AG04450 (cell line): ENCODE measurements at regions not wholly inside any gene's neighbourhood (a gene's known extent, or its start where the extent isn't known, plus 50 kb on each side); places are given as distances from the start of the nearest gene placed in this dataset.
A peak's percentile ranks its signal among the peaks of the same experiment; 100 is the strongest.

ENCODE experiments used
- CTCF ChIA-PET: fragments of 300-600, 350-600 bp; formaldehyde crosslinking; extraction: SDS; loops from one replicate; lab custom pipeline; 2022; ENCODE audit warnings: antibody characterized with exemption, inconsistent platforms; lab: Charles Lee
- POLR2A ChIA-PET: fragments of 350-600 bp; formaldehyde crosslinking; extraction: SDS; loops from one replicate; lab custom pipeline; 2021; ENCODE audit warnings: antibody characterized with exemption, inconsistent platforms; lab: Yijun Ruan, JAX
- DNase-seq: peaks from one replicate; pipeline ENCODE4 v3.0.0-alpha.2; 2011; ENCODE audit warnings: low read depth, low spot score
- H3K27ac ChIP-seq: one replicate; pipeline ENCODE4 v1.5.1; 2012; ENCODE audit warnings: low read depth, low read length, control low read depth
- H3K27me3 ChIP-seq: one replicate; pipeline ENCODE4 v1.6.0; 2012; ENCODE audit warnings: low read length; ENCODE audit not compliant: control insufficient read depth, insufficient read depth
- H3K4me3 ChIP-seq: 2 replicates; pipeline ENCODE4 v1.5.1; 2011; ENCODE audit warnings: mild to moderate bottlenecking, low read depth, low read length, control low read depth
- H3K9me3 ChIP-seq: 2 replicates; pipeline ENCODE4 v1.5.1; 2012; ENCODE audit warnings: low read length; ENCODE audit not compliant: control insufficient read depth, insufficient read depth
- CTCF ChIP-seq: IDR thresholded peaks from 2 replicates; pipeline ENCODE4 v1.5.1; 2011; ENCODE audit warnings: low read depth, low read length, control low read depth, inconsistent platforms

- POLR2A ChIA-PET: no interaction called here
- no peak overlapping the region for H3K27ac ChIP-seq
Measured at GRCh38 chr2:217167531-217167930, 307.7 kb upstream of the TNP1 start.

GRCh38 chr2:217166241-217166850 is 306.5 kb upstream of the TNP1 start:
- ChIA-PET POLR2A (interaction anchor here (0.7 to 1.3 kb wide), 4 partner anchors 344 to 484 kb away, joined by 3 to 8 read pairs (median 3); partner anchors contain the start of gene IGFBP5), CTCF (interaction anchor here (0.6 to 2.1 kb wide), 46 partner anchors 8 to 590 kb away, joined by 3 to 43 read pairs (median 4); partner anchors contain the start of gene IGFBP5)
- no peak for DNase-seq
- Histone ChIP-seq H3K4me3 (no peak overlapping the region), H3K27ac (no peak overlapping the region), H3K9me3 (no peaks in the 10 kb centered on the region; the same call in 1 of the 2 replicates), H3K27me3 (no peaks in the 10 kb centered on the region)
- TF ChIP-seq CTCF: peak; percentile 68

More at GRCh38 chr2:217167531-217167930, 307.7 kb upstream of the TNP1 start:
- no peak overlapping the region for H3K4me3 ChIP-seq
- TF ChIP-seq CTCF: no peak
- CTCF ChIA-PET: interaction anchor here (0.7 to 2.1 kb wide), 3 partner anchors 343 to 471 kb away, joined by 3 to 43 read pairs (median 17); partner anchors contain the start of gene IGFBP5
- H3K27me3 ChIP-seq: no peaks in the 10 kb centered on the region
- DNase-seq: no peak
- H3K9me3 ChIP-seq: no peaks in the 10 kb centered on the region; the same call in 1 of the 2 replicates

- H3K27me3 ChIP-seq: no peaks in the 10 kb centered on the region
- ChIA-PET CTCF (interaction anchor here (0.6 to 2.1 kb wide), 32 partner anchors 9 to 591 kb away, joined by 3 to 43 read pairs (median 5); partner anchors contain the start of gene IGFBP5), POLR2A (interaction anchor here (1.1 to 1.3 kb wide), 2 partner anchors 391 to 470 kb away, joined by 3 to 8 read pairs; partner anchors contain the start of gene IGFBP5)
- no peak for TF ChIP-seq CTCF
- no peak overlapping the region for H3K27ac ChIP-seq
- DNase-seq: no peak
- H3K4me3 ChIP-seq: no peak overlapping the region
- no peaks in the 10 kb centered on the region; the same call in 1 of the 2 replicates for H3K9me3 ChIP-seq
Measured at GRCh38 chr2:217165547-217165946, 305.7 kb upstream of the TNP1 start.

- ChIA-PET POLR2A (interaction anchor here (0.6 to 0.7 kb wide), 2 partner anchors 230 to 470 kb away, joined by 7 to 9 read pairs; no protein-coding TSS in a partner anchor), CTCF (interaction anchor here (1.0 to 1.2 kb wide), 2 partner anchors 11 to 460 kb away, joined by 3 read pairs; no protein-coding TSS in a partner anchor)
- Histone ChIP-seq H3K27ac (no peak overlapping the region), H3K9me3 (no peaks in the 10 kb centered on the region; the same call in 1 of the 2 replicates), H3K4me3 (no peak overlapping the region), H3K27me3 (no peaks in the 10 kb centered on the region)
- DNase-seq: no peak
- TF ChIP-seq CTCF: no peak
Measured at GRCh38 chr2:217163987-217164386, 304.1 kb upstream of the TNP1 start.
